GM19397 (cell line): ENCODE measurements at regions not wholly inside any gene's neighbourhood (a gene's known extent, or its start where the extent isn't known, plus 50 kb on each side); places are given as distances from the start of the nearest gene placed in this dataset.

Experiments
- ATAC-seq: cut with Tn5 transposase; IDR thresholded peaks from one replicate; pipeline ENCODE4 v1.9.1; 2021; ENCODE audit warnings: mild to moderate bottlenecking, moderate library complexity; ENCODE audit not compliant: unreplicated experiment

GRCh38 chr6:98094696-98095095 is 739.7 kb upstream of the POU3F2 start:
- ATAC-seq: no peak

DNA sequence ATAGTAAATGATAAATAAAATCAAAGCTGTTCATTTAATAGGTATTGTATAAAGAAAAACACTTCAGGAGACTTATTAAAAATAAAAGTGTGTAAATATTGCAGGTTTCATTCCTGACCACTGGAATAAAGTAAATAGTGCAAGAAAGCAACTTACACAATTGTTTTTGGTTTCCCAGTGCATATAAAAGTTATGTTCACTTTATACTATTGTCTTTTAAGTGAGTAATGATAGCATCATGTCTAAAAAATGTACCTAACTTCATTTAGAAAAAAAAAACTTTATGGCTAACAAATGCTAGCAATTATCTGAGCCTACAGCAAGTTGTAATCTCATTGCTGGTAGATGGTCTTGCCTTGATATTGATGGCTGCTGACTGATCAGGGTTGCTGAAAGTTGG is 726.6 kb upstream of the POU3F2 start:
- no peak for ATAC-seq

DNA sequence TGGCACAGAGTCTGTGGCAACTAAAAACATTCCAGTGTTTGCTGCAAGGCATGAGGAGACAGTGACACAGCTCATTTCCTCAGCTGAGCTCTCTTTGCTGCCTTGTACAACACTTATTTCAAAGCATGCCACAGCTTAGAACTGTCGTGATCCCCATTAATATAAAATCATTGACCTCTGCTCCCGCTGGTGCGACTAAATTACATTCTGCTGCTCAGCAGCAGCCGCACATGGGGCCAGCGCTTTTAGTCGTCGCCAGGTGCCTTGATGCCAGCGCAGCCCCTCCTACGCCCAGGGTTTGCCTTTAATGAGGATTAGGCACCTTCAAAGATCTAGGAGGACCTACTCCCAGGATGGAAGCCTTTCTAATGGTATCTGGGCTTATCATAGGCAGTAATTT is 717.9 kb upstream of the POU3F2 start:
- ATAC-seq: no peak

DNA sequence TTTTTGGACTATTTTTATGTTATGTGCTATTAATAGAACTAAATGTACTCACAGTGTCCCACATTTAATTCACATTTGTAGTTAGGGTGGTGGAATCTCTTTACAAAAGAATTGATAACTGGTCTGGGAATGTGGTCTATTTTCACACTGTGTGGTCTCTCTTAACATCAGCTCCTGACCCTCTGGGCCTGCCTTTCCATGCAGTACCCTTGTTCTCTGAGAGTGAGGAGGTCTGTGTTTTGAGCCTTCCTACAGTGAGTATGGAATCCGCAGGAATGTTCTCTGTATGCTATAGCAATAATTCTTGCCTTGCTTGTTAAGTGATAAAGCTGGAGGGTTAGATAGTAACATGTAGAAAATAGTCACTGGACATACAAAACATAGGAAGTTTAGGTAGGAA is 717.3 kb upstream of the POU3F2 start:
- ATAC-seq: no peak

DNA sequence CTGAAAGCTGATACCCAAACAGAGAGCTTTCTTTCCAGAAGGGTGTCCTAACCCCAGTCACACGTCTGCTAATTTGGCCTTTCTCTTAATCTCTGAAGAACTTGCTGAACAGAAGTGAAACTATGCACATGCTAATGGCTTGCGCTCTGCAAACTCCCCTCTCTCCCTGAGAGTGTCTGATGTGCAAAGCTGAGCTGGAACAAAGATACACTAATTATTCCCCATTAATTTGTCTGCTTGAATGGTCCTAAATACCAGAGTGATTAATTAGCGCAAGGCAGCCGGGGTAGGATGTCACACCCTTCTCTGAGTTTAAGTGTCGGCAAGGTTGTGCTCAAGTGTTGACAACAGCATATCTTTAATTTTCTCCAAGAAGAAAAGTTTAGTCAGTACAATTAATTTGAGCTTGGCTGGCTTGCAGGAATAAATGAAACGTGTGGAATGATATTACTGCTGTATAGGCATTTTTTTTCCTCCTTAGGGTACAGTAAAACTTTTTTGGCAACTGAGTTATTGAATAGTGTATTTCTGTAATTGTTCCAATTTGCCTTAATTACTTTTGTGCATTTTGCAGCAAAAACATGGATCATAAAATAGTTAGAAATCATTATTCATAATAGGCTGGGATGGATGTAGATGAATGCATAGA is 715.9 kb upstream of the POU3F2 start:
- ATAC-seq: no peak

DNA sequence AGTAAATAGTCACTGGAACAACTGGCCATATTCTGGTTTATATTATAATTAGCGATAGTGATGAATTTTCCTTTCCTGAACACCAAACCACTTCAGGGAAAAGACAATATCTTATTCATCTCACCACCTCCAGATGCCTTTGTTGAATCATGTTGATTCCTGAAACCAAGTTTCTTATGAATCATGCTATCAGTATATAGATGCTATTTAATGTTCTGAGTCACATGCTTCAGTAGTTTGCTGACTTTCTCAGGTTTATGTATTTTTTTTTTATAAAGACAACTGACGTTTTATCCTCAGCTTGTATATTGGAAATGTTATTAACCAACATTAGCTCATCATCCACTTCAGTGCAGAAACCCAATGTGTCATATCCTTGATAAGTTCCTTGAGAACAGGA is 710.2 kb upstream of the POU3F2 start:
- ATAC-seq: no peak

GRCh38 chr6:98131290-98131990 is 702.9 kb upstream of the POU3F2 start:
- no peak for ATAC-seq

- ATAC-seq: no peak
Observed at GRCh38 chr6:98136333-98136732, 698.0 kb upstream of the POU3F2 start.

- ATAC-seq: no peak
Observed at GRCh38 chr6:98137391-98137790, 697.0 kb upstream of the POU3F2 start.

- no peak for ATAC-seq
Observed at GRCh38 chr6:98142839-98143238, 691.5 kb upstream of the POU3F2 start.

- no peak for ATAC-seq
Observed at GRCh38 chr6:98146656-98147055, 687.7 kb upstream of the POU3F2 start.

- ATAC-seq: no peak
Observed at GRCh38 chr6:98156580-98156979, 677.8 kb upstream of the POU3F2 start.

DNA sequence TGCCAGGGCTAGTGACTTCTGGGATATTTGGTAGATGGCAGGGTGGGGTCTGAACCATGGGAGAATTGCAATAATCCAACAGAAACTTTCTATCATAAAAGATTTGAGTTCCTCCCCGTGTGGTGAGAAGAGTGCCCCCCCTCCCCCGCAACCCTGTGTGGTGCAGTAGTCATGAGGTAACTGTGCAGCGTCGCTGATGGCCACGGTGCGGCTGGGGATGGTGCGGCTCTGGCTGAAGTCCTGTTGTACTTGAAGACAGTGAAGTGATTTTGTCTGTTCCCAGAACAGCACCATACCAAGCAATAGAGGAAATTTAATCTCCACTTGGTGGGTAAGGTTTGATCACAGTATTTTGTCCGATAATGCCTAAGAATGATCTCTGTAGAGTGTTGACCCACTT is 654.8 kb upstream of the POU3F2 start:
- no peak for ATAC-seq

DNA sequence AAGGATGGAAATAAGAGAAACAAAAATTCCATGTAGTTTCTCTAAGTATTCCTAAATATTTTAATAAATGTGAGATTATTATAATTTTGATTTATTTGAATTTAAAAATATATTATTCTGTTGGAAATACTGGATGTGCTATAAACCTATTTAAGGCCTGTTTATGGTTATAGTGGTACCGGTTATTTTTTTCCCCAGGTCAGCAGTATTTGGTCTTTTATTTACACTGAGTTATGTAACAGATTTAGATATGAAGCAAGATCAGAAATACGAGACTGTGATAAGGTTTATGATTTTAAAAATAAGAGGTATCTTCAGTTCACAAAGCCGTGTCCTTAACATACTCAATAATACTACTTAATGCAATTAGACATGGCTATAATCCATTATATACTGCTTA is 634.3 kb upstream of the POU3F2 start:
- no peak for ATAC-seq

DNA sequence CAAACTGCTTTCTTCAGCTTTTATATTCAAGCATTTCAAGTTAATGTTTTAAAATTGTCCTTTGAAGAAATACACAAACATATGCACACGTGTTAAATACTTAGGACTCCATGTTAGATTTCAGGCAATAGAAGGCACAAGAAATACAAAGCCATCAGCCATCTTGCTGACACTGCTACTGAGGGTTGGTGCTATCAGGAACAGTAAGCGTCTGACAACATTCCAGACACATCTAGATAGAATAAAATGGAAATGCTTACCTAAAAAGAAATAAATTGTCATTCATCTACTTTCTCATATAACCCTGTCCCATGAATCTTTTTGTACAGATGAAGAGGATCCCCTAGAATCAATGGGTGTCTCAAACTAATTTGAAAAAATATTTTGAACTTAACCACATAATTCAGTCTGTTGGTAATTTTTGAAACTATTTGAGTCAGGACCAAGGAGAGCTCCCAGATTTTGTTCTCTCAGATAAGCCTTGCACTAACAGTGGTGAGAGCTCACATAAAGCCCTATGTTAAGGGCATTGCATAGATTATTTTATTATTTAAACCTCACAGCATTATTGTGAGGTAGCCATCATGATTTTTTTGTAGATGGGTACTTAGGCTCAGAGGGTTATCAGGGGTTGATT is 631.1 kb upstream of the POU3F2 start:
- ATAC-seq: no peak

- ATAC-seq: no peak
Observed at GRCh38 chr6:98212468-98212867, 621.9 kb upstream of the POU3F2 start.

DNA sequence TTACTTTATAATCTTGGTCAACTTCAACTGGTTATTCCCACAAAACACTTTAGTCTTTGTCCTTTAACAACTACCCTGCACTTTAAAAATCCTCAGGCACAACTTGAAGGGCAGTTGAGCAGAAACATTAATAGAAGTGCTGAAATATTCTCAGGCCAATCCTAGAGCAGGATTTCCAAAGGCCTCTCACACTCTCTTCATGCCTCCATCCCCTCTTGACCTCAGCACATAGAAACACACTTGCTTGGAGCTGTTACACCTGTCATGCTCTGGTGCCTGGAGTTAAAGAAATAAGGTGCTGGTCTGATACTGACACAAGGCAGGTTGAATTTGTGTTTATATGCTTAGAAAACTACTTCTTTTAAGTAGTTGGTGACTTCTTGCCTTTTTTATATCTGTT is 618.8 kb upstream of the POU3F2 start:
- ATAC-seq: no peak

DNA sequence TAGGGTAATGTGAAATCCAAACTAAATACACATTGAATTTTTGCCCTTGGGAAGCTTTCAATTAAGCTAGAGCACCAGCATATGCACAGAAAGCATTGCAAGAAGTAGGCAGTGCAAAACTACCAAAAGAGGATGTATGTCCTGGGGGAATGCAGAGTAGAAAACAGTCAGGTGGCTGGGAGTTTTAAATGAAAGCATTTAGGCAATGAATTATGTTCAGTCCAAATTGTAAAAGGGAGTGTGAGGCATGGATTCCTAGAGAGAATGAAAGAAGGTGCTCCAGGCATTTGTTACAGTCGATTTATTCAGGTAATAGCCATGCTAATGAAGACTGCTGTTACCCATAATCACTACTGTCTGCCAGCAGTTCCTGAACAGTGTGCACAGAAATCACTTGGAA is 604.1 kb upstream of the POU3F2 start:
- ATAC-seq: no peak

DNA sequence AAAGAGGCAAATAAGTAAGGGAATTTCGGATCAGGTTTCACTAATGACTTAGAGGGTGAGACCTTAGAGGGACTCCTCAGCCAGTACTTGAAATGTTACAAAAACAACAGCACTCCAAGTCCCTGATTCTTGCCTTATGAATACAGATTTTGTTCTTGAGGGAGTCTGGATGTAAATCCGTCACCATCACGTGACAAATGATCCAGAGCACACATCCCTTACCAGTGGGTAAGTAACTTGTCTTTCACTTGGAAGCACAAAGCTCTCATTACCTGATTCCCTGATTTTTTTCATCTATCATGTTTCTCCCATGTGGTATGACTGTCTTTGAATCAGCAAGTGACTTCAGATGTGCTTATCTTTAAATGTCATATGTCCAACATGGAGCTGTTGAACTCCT is 595.3 kb upstream of the POU3F2 start:
- no peak for ATAC-seq

DNA sequence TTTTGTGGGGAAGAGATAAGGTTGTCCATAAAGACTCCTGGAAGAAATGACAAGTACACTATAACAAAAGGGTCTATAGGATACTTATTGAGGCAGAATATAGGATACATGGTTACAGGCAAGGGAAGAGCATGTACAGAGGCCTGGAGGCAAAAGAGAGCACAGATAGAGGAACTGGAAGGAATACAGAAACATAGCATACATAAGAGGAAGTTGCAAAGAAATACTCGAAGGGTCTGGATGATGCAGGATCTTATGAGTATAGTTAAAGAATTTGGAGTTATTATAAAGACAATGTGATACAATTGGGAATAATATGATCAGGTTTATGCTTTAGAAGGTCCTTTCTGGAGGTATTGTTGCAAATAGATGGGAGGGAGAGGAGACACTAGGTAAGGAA is 592.7 kb upstream of the POU3F2 start:
- ATAC-seq: no peak

- no peak for ATAC-seq
Observed at GRCh38 chr6:98254624-98255023, 579.8 kb upstream of the POU3F2 start.

DNA sequence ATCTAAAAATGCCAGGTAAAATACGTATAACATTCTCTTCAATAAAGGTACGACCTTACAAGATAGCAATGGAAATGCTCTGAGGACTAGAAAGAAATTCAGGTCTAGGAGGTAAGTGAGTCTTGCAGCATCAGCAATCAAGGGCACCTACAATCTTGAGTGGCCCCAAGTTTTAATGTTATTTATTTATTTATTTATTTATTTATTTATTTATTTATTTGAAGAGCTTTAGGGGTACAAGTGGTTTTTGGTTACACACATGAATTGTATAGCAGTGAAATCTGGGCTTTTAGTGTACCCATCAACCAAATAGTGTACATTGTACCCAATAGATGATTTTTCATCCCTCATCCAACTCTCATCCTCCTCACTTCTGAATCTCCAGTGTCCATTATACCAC is 574.0 kb upstream of the POU3F2 start:
- ATAC-seq: no peak
